ENCODE measurements at regions not wholly inside any gene's neighbourhood (a gene's known extent, or its start where the extent isn't known, plus 50 kb on each side); places are given as distances from the start of the nearest gene placed in this dataset.
"Not testable (repeated sequence)": the region's sequence is repeated elsewhere in the genome, so short reads cannot be mapped to it uniquely, and the experiment has no call there.

DNA sequence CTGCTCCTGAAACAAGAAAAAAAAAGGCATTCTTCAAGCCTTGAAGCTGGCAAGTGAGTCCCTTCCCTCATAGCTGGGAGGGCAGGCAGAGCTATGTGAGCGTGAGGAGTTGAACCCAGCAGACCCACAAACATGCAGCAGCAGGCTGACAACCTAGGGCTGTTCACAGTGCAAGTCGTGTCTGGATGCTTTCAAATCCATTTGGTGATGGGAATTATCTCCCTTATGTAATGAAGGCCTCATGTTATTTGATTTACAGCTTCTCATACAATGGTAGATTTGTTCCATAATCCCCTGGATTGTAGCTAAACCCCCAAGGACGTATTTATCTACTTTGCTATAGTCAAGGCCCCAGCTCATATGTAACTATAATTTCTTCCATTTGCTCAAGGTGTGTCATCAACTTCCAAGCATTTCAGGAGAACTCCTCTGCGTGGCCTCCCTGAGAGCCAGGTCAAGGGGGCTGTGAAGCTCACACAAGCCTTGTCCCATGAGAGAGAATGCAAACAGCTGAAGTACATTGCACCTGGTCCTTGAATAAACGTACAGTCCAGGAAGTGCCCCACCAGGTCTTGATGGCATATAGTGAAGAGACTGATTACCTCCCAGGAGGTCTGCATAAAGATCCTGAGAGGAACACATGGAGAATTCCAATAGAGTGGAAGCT lies 124.8 kb upstream of the SLC1A3 start:
- no peak for DNase-seq (ENCODE audit: low spot score)

DNA sequence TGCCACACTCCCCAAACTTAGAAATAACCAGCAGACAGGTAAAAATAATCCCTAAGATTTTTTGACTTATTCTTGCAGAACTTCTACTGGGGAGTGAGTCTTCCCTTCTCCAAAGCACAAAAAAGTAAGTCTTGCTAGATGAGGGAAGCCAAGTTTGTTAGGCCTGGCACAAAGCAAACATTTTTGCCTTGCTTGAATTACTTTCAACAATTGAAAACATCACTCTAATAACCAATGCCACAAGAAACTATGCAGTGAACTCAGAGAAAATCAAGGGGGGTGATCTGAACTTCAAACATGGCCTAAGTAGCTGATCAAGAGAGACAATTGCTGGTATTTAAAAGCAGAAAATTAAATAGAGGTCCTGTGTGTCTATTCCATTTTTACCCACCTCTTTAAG lies 123.6 kb upstream of the SLC1A3 start:
- DNase-seq (ENCODE audit: low spot score): no peak

DNA sequence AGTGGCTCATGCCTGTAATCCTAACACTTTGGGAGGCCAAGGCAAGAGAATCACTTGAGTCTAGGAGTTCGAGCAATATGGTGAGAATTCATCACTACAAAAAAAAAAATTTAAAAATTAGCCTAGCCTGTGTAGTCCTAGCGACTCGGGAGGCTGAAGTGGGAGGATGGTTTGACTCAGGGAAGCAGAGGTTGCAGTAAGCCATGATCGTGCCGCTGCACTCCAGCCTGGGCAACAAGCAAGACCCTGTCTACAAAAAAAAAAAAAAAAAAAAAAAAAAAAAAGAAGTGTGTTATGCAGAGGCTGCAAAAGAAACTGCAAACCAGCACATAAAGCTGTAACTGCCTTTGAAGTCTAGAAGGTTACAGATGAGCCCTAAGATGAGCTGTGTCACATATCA lies 116.9 kb upstream of the SLC1A3 start:
- no peak for DNase-seq (ENCODE audit: low spot score)

GRCh38 chr5:36491856-36492255 lies 114.5 kb upstream of the SLC1A3 start:
- DNase-seq (ENCODE audit: low spot score): no peak

DNA sequence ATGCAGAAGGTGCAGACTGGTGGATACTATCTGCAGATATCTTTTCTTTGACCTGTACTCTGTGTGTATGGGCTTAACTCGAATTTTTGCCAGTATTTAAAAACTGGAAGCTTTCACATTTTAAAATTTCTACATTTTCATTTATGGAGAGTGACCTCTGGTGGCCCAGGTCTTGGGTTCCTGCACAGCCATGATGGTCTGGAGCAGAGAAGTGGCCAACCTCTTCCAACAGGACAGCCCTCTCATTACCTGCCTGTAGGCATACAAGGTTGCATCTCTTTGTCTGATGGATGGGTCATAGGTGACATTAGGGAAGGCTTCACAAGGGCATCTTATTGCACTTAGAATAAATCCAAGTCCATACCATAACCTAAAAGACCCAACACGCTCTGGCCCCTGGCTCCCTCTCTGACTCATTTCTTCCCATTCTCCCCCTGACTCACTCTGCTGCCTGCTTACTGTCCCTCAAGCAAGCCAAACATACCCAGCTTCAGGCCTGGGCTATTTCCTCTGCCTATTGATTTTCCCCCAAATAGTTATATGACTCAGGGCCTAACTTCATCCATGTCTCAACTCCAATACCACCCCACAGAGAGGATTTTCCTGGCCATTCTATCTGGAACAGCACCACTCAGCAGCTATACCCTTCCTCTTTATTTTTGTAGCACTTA lies 113.3 kb upstream of the SLC1A3 start:
- no peak for DNase-seq (ENCODE audit: low spot score)

DNA sequence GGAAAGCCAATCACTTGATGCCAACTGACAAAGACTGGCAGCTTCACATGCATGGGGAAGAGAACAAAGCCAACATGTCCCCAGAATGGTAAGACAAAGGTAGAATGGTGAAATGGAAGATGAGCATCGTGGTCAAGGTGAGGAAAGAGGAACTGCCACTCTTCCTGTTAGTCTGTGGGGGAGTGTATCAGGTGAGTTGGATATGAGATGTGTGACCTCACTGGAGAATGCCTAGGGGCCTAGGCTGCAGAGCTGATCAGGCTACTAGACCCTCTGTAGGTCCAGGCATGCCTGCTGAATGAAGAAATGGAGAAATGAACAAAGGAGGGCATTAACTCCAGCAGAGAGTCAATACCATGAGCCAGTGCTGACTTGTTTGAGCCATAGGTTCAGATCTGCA lies 112.4 kb upstream of the SLC1A3 start:
- no peak for DNase-seq (ENCODE audit: low spot score)

- no peak for DNase-seq (ENCODE audit: low spot score)
These were observed 111.4 kb upstream of the SLC1A3 start for GRCh38 chr5:36494841-36495601.

DNA sequence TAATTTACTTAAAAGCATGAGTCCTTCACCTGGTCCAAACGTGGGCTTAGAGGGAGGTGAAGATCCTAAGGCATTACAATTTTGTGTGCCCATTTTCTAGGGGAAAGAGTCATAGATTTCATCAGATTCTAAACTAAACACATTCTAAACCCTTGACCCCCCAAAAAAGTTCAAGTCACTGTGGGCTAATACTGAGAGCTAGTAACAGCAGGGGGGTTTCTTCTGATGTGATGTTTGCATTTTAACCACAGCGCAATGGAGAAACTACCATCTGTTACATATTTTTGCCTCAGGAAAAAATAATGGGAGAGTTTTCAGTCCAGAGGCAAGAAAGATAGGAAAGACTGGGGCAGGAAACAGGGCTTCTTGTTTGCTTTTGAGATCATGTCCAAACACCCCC lies 110.8 kb upstream of the SLC1A3 start:
- DNase-seq (ENCODE audit: low spot score): no peak

DNA sequence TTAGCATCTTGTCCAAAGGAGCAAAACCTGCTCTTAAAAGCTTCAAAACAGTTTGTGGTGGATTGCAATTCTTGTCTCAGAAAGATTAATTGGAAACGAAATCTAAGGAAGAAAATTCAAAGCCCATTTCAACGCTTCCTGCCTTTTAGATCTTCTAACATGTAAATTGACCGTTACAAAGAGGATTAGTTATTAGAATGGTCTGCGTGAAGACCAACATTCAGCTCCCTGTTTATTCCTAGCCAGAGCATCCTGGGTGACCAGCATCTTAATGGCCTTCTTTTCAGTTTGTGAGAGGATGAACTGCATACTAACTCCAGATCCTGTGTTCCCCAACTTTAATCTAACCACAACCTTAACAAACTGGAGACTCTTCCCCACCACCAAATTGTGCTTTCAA lies 109.9 kb upstream of the SLC1A3 start:
- no peak for DNase-seq (ENCODE audit: low spot score)

GRCh38 chr5:36502608-36503007 lies 103.8 kb upstream of the SLC1A3 start:
- no peak for DNase-seq (ENCODE audit: low spot score)

- DNase-seq (ENCODE audit: low spot score): no peak
These were observed 101.4 kb upstream of the SLC1A3 start for GRCh38 chr5:36505021-36505420.

DNA sequence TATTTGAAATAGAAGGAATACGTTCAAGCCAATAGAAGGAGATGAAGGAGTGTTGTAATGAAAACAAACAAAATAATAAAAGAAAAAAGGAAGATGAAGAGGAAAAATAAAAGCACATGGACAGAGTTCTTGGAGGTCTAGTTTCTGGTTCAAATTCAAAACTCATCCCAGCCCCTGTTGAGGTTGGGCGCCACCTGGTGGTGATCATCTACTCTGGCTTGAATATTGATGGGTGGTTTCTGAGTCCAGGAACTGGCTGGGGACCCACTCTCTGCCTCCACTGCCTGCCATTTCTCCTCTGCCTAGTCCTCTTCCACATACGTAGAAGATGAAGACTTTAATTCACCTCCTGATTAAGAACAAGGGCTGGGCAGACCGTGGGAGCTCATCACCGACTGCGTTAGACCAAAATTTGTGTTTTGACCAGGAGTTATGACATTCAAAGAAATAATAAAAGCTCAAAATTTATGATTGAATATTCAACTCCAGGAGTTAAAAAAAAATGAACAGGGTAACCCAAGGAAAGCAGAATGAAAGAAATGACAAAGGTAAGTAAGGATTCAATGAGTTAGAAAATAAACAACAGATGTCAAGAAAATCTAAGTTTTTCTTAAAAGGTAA lies 99.0 kb upstream of the SLC1A3 start:
- DNase-seq (ENCODE audit: low spot score): peak; percentile 44

DNA sequence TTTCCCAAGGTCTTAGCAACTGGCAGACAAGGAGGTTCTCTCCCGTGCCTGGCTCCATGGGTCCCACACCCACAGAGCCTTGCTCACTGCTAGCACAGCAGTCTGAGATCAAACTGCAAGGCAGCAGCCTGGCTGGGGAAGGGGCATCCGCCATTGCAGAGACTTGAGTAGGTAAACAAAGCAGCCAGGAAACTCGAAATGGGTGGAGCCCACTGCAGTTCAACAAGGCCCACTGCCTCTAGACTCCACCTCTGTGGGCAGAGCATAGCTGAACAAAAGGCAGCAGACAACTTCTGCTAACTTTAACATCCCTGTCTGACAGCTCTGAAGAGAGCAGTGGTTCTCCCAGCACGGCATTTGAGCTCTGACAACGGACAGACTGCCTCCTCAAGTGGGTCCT lies 98.1 kb upstream of the SLC1A3 start:
- DNase-seq (ENCODE audit: low spot score): not testable (repeated sequence)

DNA sequence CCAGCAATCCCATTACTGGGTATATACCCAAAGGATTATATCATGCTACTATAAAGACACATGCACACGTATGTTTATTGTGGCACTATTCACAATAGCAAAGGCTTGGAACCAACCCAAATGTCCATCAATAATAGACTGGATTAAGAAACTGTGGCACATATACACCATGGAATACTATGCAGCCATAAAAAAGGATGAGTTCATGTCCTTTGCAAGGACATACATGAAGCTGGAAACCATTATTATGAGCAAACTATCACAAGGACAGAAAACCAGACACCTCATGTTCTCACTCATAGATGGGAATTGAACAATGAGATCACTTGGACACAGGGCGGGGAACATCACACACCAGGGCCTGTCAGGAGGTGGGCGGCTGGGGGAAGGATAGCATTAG lies 92.8 kb upstream of the SLC1A3 start:
- DNase-seq (ENCODE audit: low spot score): not testable (repeated sequence)

GRCh38 chr5:36519881-36520280 lies 86.5 kb upstream of the SLC1A3 start:
- no peak for DNase-seq (ENCODE audit: low spot score)

DNA sequence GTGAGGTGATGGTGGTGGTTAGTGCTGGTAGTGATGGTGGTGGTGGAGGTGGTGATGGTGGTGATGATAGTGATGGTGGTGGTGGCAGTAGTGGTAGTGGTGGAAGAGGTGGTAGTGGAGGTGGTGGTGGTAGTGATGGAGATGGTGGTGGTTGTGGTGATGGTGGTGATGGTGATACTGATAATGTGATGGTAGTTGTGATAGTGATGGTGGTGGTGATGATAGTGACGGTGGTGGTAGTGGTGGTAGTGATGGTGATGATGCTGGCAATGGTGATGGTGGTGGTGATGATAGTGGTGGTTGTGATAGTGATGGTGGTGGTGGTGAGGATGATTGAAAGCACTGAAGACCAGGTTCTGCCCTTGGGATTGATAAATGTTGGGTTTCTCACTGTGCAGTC lies 85.2 kb upstream of the SLC1A3 start:
- DNase-seq (ENCODE audit: low spot score): no peak

DNA sequence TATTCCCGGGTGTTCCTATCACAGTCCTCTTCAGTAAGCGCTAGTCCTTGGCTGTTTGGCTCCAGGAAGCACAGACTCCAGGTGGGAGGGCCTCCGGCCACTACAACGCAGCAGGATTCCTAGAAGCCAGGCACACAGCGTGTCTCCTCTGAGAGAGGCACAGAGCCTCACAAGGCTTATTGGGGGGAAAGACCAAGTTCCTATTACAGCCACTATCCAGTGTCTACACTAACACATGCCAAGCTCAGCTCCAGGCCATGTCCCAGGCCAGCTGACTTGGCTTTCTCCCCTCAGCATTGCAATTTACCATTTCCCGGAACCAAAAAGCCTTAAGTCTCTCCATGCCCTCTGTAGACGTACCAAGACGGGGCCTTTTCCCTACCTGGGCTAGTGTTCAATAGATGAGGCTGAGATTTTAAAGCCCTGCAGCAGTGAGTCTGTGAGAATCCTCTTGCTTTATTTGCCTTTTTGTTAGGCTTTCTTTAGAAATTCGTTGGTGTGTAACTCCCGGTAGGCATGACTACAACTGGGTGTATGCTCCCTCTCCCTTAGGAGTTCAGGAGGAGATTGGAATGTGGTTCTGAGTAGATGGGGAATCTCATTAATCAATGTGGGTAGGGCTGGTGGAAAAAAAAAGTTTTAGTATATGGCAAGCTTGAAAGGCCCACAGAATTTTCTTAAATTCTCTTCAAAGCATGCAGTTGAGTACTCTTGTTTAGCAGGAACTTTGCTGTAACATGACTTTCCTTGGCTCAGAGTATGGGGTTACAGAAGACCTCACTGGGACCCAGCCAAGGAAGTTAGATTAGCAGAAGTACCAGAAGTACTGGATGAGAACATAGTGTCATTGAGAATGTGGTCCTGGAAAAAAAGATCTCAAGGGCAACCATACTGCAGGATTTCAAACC lies 84.3 kb upstream of the SLC1A3 start:
- DNase-seq (ENCODE audit: low spot score): no peak

GRCh38 chr5:36522746-36523065 lies 83.7 kb upstream of the SLC1A3 start:
- DNase-seq (ENCODE audit: low spot score): no peak

DNA sequence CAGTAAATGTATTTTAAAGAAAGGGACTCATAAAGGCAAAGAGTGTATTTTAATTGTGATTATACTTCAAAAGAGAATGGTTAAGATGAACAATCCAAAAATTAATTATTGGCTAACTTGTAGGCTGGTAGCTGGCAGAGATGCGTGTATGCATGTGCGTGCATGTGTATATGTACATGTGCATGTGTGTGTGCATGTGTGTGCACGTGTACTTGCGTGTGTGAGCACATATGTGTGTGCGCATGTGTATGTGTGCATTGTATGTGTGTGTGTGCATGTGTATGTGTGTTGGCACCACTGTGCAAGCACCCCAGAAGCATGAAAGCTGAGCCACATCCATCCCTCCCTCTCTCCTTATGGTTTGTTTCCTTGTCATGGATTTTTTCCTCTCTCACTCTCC lies 83.0 kb upstream of the SLC1A3 start:
- no peak for DNase-seq (ENCODE audit: low spot score)

DNA sequence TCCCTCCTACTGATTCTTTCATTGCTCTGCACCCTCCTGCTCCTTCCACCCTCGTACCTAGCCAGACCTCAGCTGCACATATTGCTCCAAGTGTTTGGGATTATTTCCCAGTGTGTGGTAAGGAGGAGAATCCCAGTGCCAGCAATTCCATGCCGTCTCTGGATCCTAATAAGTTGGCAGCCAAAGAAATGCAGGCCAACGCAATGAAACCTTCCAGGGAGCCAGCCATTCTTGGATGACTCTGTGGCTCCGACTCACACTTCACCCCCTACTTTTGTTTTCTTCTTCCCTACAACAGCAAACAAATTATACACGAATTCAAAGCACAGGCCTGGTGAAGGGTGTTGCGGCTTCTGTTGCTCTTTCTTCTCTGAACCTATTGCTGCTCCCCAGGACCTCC lies 82.5 kb upstream of the SLC1A3 start:
- no peak for DNase-seq (ENCODE audit: low spot score)

- DNase-seq (ENCODE audit: low spot score): no peak
These were observed 79.9 kb upstream of the SLC1A3 start for GRCh38 chr5:36526537-36526936.

DNA sequence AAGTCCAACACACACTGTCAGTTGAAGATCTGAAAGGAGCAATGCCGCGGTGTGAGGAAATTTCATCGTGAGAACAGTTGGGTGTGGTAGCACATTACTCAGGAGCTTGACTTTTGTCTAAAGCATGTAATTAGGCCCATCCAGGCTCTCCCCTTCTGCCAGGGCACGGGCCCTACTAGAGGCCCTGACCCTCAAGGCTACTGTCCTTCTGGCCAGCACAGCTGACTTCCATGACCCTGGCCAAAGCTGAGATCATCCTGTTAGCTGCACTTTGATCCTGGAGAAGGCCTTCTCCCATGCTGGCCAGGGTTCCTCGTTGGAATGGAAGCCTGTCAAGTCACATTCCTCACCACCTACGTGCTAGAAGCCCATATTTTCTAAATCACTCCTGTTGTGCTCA lies 77.8 kb upstream of the SLC1A3 start:
- no peak for DNase-seq (ENCODE audit: low spot score)
